KBM-7 (cell line): ENCODE measurements at regions not wholly inside any gene's neighbourhood (a gene's known extent, or its start where the extent isn't known, plus 50 kb on each side); places are given as distances from the start of the nearest gene placed in this dataset.
A peak's percentile ranks its signal among the peaks of the same experiment; 100 is the strongest.

Experiments
- DNase-seq: peaks from one replicate; pipeline ENCODE4 v3.0.0-alpha.2; 2015
- in situ Hi-C: fragments of 300-500 bp; cut with MboI; formaldehyde crosslinking; loops from 2 replicates; pipeline ENCODE4 v1.14.3; 2020; ENCODE audit warnings: low sequenced_read_pairs, low pct_unique_long_range_greater_than_20kb, mixed read lengths

DNA sequence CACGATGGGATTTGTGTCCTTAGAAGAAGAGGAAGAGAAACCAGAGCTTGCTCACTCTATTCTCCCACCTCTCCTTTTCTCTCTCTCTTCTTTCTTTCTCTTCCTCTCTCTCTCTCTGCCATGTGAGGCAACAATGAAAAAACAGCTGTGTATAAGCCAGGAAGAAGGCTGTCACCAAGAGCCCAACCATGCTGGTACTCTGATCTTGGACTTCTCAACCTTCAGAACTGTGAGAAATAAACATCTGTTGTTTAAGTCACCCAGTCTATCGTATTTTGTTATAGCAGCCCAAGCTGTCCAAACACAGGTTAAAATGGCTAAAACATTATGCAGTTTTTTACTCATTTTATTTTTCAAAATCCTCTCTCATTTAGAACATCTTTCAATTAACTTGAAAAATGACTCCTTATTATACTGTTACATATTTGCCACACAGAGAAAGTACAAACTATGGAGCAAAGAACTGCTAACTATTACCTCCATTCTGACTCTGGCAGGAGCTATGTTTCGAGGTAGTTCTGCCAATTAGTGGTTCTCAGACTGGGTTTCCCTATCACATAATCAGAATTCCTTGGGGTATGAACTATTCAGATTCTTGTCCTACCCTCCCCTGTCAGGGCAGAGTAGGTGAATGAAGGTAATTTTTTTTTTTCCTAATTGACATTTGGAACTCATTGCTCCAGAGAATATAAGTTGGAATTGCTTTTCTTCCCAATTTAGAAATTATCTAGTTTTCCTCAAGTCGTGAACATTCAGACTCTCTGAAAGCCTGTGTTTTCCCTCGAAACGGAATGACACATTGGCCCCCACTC, 434.6 kb downstream of the ENC1 start:
- DNase-seq, result no peak
- in situ Hi-C loops, result loop anchor here (25.0 kb wide), 1 partner anchor 431 kb away; the partner anchor contains the start of gene ENC1

DNA sequence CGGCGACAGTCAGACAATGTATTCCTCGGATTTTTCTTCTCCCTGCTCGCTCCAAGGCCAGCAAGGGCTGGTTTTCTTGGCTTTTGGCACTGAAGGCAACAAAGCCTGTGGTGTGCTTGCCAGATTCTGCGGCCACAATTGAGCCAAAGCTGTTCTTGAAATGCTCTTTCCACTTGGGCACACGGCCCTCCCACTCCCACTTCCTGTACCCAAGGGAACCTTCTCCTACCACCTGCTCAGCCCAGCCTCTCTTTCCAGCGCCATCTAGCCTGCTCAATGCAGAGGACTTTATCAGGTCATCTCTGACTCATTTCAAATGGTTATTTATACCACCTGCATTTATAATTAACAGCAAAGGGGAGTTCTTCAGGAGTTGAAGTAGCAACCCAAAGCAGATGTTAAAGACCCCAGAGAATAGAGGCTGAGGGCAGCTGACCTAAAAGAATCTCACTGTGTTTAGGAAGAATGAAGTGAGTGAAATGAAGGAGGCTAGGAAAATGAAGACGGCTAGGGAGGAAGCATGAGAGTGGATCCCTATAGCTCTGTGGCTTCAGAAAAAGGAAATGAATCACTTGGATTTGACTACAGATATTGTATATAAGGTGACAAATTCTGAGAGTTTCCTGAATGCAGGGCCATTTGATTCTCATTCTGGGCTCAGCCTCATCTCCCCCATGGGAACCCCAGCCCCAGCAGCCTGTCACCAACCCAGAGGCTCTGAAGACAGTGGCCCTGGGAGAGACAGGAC, 439.0 kb downstream of the ENC1 start:
- DNase-seq, result peak; percentile 58

DNA sequence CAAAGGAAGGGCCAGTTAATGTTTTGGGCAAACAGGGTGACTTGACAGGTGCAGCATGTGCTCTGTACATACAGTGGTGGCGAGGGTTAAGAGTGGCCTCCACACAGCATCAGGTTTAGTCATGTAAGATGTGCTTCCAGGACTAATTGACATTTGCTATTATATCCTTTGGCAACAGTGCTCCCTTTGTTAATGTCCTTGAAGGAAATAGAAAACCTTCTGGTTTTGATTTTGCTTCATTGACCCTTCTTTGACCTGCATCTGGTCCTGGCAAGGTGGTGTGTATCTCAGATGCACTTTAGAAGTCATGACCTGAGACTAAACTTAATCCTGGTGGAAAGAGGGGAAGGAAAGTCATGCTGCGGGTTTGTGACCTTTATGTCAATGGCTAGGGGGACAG, 440.0 kb downstream of the ENC1 start:
- DNase-seq, result no peak
- in situ Hi-C loops, result loop anchor here (25.0 kb wide), 1 partner anchor 437 kb away; the partner anchor contains the start of gene ENC1

More for the DNA sequence above, 439.0 kb downstream of the ENC1 start:
- in situ Hi-C loops, result loop anchor here (25.0 kb wide), 1 partner anchor 436 kb away; the partner anchor contains the start of gene ENC1

- no peak for DNase-seq
- in situ Hi-C loops, result loop anchor here (25.0 kb wide), 1 partner anchor 438 kb away; the partner anchor contains the start of gene ENC1
Observed at GRCh38 chr5:74199436-74200210, 440.9 kb downstream of the ENC1 start.

- in situ Hi-C loops, result no loop called here
Observed at GRCh38 chr5:74199005-74199404, 441.5 kb downstream of the ENC1 start.

DNA sequence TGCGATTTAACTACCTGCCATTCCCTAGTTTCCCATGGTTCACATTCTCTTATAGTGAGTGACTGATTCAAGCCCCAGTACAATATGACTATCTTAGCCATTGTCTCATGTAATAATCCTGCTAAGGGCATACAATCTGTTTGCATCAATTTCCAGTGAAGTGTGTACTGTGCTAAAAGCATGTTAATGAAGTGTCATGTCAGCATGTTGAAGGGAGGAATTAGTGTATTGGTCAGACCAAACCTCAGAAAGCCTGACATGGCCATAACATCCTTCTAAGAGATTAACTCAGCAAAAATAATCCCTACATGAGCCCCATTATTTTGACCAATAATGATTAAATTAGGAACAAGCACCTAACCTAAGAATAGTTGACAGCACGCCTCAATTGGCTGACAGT, 442.4 kb downstream of the ENC1 start:
- in situ Hi-C loops, result no loop called here
- no peak for DNase-seq

More at GRCh38 chr5:74199005-74199404, 441.5 kb downstream of the ENC1 start:
- DNase-seq, result no peak

GRCh38 chr5:74196233-74196632, 444.3 kb downstream of the ENC1 start:
- in situ Hi-C loops, result no loop called here
- no peak for DNase-seq

GRCh38 chr5:74194196-74194595, 446.3 kb downstream of the ENC1 start:
- in situ Hi-C loops, result no loop called here

DNA sequence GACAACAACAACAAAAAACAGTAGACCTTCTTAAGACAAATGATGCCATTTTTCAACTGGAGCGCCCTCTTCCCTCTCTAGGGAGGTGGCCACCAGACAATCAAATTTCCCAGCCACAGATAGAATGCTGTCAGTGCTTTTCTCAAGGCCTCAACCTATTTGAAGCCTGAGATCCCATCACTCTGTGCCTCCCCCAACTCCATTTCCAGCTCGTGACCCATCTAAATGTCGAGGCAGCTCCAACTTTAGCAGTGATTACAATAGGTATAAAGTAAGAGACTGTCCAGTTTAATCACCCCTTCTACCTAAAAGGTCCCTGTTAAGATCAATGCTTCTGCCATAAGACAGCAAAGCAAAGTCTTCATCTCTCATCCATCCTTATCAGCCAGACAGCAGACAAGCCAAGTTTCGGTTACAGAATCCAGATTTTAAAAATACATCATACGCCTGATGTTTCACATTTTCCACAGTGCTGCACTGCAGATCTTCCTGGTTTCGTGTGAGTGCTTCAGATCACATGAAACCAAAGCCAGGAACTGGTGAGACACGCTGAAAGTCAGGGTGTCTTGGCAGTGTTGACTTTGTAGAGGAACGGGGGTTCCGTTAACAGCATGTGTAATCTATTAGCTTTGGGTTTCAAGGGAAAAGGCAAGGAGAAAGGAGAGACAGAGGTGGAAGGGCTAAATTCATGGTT, 447.8 kb downstream of the ENC1 start:
- no peak for DNase-seq
- in situ Hi-C loops, result no loop called here

More at GRCh38 chr5:74194196-74194595, 446.3 kb downstream of the ENC1 start:
- DNase-seq, result no peak

DNA sequence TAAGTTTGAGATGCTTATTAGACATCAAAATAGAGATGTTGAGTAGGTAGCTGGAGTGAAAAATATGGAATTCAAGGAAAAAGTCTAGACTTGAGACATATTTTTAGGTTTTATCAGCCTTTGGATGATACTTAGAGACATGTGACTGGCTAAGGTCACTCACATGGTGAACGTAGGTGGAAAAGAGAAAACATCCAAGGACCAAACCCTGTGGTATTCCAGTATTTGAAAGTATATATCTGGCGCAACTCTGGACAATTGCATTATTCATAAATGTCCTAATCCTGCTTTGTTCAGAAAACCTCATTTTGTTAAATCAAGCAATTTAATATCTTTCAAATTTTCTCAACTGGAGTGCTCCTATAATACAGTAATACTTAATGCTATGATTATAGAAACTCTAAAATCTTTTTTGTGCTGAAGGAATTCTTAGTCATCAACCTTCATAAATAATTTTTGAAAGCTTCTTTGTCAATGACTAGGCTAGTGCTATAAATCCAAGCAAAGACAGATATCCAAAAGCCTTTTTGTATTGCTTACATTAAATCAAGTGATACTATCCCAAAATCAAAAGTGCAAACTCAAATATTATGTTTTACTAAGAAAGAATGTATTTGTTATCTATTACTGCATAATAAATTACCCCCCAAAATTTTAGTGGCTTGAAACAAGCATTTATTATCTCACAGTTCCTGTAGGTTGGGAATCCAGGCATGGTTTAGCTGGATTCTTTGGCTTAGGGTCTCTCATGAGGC, 452.0 kb downstream of the ENC1 start:
- in situ Hi-C loops, result no loop called here
- DNase-seq, result no peak

DNA sequence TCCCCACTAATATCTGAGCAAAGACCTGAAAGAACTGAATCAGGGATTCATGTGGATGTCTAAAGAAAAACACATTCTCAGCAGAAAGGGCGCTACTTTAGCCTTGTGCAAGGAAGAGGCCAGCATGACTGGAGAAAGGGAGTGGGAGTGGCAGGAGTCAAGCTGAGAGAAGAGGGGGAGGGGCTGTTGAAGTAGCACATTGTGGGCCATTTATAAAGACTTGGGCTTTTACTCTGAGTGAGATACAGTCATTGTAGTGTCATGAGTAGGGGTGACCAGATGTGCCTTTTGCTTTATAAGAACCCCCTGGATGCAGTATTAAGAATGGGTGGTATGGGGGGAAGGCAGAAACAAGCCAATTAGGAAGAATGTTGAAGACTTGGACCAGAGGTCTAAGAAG, 452.8 kb downstream of the ENC1 start:
- no peak for DNase-seq
- in situ Hi-C loops, result no loop called here

GRCh38 chr5:74186356-74187315, 453.9 kb downstream of the ENC1 start:
- in situ Hi-C loops, result no loop called here
- no peak for DNase-seq

GRCh38 chr5:74185599-74185998, 454.9 kb downstream of the ENC1 start:
- no peak for DNase-seq
- in situ Hi-C loops, result no loop called here

- DNase-seq, result no peak
- in situ Hi-C loops, result no loop called here
Observed at GRCh38 chr5:74184649-74185048, 455.9 kb downstream of the ENC1 start.

DNA sequence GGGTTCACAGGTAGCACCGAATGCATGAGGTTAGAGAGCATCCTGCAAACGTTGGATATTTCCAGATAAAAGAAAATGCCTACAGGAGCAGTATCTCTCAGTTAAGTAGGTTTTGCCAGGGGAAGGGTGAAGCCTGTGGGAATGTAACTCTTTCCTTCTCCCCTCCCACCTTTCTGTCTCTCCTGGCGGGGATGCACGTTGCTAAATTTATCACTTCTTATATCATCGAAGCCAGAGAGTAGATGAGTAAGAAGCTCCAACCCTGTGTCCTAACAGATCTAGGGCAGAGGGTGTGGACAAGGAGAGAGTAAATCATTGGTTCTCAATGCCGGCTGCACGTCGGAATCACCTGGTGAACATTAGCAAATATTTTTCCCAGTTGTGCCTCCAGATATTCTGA, 457.5 kb downstream of the ENC1 start:
- no peak for DNase-seq
- in situ Hi-C loops, result no loop called here

- no peak for DNase-seq
- in situ Hi-C loops, result no loop called here
Observed at GRCh38 chr5:74182603-74183002, 457.9 kb downstream of the ENC1 start.

GRCh38 chr5:74179701-74180100, 460.8 kb downstream of the ENC1 start:
- DNase-seq, result no peak
- in situ Hi-C loops, result no loop called here
